PC-9 (cell line): ENCODE measurements at regions not wholly inside any gene's neighbourhood (a gene's known extent, or its start where the extent isn't known, plus 50 kb on each side); places are given as distances from the start of the nearest gene placed in this dataset.

Source experiments
- EZH2 ChIP-seq: fragments of 200-600 bp; sonication (generic); IDR thresholded peaks from 2 replicates; pipeline ENCODE4 v1.8.0; 2017; ENCODE audit warnings: antibody characterized with exemption, low read depth
- TF ChIP-seq, protein P1 (sequence below): fragments of 200-600 bp; sonication (generic); conservative IDR thresholded peaks from 2 replicates; pipeline ENCODE4 v1.6.1; 2017; ENCODE audit warnings: mixed run types, antibody characterized with exemption, mild to moderate bottlenecking, moderate library complexity

DNA sequence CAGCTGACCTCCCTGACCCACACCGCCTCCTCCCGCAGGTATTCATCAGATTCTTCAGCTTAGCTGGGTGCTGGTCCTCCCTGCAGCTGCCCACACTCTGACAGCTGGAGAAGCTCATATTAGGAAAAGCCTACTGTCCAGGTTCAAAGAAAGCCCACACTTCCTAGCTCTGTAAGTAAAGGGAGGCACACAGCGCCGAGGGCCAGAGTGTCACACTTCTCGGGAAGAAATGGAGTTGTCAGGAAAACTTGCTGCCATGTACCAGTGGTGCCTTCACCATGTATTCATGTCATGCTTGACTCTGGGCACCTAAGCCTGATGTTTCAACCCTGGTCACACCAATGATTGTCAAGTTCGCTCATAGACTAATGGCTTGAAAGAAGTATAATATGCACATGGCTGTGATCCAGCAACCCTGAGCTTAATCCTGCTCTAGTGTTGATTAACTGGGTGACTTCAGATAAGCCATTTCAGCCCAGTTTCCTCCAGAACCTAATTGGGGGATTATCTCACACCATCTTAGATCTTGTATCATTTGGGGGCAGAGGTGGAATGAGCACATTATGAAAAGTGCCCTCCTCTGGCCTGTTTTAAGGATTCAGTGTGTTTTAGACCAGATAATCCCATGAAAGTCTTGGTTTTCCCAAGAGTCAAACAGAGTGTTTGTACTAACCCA lies 180.3 kb upstream of the PARD3B start:
- TF ChIP-seq, protein P1, sequence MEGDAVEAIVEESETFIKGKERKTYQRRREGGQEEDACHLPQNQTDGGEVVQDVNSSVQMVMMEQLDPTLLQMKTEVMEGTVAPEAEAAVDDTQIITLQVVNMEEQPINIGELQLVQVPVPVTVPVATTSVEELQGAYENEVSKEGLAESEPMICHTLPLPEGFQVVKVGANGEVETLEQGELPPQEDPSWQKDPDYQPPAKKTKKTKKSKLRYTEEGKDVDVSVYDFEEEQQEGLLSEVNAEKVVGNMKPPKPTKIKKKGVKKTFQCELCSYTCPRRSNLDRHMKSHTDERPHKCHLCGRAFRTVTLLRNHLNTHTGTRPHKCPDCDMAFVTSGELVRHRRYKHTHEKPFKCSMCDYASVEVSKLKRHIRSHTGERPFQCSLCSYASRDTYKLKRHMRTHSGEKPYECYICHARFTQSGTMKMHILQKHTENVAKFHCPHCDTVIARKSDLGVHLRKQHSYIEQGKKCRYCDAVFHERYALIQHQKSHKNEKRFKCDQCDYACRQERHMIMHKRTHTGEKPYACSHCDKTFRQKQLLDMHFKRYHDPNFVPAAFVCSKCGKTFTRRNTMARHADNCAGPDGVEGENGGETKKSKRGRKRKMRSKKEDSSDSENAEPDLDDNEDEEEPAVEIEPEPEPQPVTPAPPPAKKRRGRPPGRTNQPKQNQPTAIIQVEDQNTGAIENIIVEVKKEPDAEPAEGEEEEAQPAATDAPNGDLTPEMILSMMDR: no peak
- TF ChIP-seq EZH2: no peak
